ENCODE measurements at regions not wholly inside any gene's neighbourhood (a gene's known extent, or its start where the extent isn't known, plus 50 kb on each side); places are given as distances from the start of the nearest gene placed in this dataset.

DNA sequence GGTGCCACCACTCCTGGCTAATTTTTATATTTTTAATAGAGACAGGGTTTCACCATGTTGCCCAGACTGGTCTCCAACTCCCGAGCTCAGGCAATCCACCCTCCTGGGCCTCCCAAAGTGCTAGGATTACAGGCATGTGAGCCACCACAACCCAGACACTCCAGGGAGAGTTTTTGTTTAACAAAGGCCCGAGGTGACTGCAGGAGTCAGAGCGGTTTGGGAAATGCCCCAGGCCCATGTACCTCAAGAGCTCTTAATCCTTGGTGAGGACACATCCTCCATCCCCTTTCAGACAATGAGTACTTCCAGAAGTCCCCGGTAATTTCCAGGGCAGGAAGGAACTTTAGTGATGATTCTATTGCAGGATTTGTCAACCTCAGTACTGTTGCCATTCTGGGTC is 176.0 kb downstream of the ESRRB start:
- TF ChIP-seq, protein P1, sequence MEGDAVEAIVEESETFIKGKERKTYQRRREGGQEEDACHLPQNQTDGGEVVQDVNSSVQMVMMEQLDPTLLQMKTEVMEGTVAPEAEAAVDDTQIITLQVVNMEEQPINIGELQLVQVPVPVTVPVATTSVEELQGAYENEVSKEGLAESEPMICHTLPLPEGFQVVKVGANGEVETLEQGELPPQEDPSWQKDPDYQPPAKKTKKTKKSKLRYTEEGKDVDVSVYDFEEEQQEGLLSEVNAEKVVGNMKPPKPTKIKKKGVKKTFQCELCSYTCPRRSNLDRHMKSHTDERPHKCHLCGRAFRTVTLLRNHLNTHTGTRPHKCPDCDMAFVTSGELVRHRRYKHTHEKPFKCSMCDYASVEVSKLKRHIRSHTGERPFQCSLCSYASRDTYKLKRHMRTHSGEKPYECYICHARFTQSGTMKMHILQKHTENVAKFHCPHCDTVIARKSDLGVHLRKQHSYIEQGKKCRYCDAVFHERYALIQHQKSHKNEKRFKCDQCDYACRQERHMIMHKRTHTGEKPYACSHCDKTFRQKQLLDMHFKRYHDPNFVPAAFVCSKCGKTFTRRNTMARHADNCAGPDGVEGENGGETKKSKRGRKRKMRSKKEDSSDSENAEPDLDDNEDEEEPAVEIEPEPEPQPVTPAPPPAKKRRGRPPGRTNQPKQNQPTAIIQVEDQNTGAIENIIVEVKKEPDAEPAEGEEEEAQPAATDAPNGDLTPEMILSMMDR (conservative IDR thresholded peaks at IDR 0.05; ENCODE audit: low read depth, low read length), result no peak
- no peak for TF ChIP-seq EZH2 (IDR thresholded peaks at IDR 0.05; ENCODE audit: borderline replicate concordance, low read depth, low read length, poor library complexity, severe bottlenecking)
